WI38 (cell line): ENCODE measurements at regions not wholly inside any gene's neighbourhood (a gene's known extent, or its start where the extent isn't known, plus 50 kb on each side); places are given as distances from the start of the nearest gene placed in this dataset.

Experiments used
- H3K4me3 ChIP-seq: 2 replicates; pipeline ENCODE4 v1.5.1; 2011; ENCODE audit warnings: low read depth, mild to moderate bottlenecking, control low read depth, low read length
- CTCF ChIP-seq: IDR thresholded peaks from 2 replicates; pipeline ENCODE4 v1.5.1; 2012; ENCODE audit warnings: low read depth, mild to moderate bottlenecking, control low read depth, low read length

GRCh38 chr20:11838076-11838636 lies 79.5 kb upstream of the BTBD3 start:
- H3K4me3 ChIP-seq, result no peak overlapping the region
- no peak for TF ChIP-seq CTCF

GRCh38 chr20:11841972-11842461 lies 75.7 kb upstream of the BTBD3 start:
- TF ChIP-seq CTCF, result no peak
- no peak overlapping the region for H3K4me3 ChIP-seq

GRCh38 chr20:11843289-11843688 lies 74.4 kb upstream of the BTBD3 start:
- TF ChIP-seq CTCF, result no peak
- H3K4me3 ChIP-seq, result no peak overlapping the region

- no peak overlapping the region for H3K4me3 ChIP-seq
These were observed 73.0 kb upstream of the BTBD3 start for GRCh38 chr20:11844691-11845090.

GRCh38 chr20:11845340-11845739 lies 72.4 kb upstream of the BTBD3 start:
- TF ChIP-seq CTCF, result no peak
- no peak overlapping the region for H3K4me3 ChIP-seq

More at GRCh38 chr20:11844691-11845090, 73.0 kb upstream of the BTBD3 start:
- TF ChIP-seq CTCF, result no peak

- no peak for TF ChIP-seq CTCF
- no peak overlapping the region for H3K4me3 ChIP-seq
These were observed 71.6 kb upstream of the BTBD3 start for GRCh38 chr20:11846131-11846530.

GRCh38 chr20:11847827-11848226 lies 69.9 kb upstream of the BTBD3 start:
- no peak overlapping the region for H3K4me3 ChIP-seq
- TF ChIP-seq CTCF, result no peak
